ENCODE measurements at regions not wholly inside any gene's neighbourhood (a gene's known extent, or its start where the extent isn't known, plus 50 kb on each side); places are given as distances from the start of the nearest gene placed in this dataset.
A peak's percentile ranks its signal among the peaks of the same experiment; 100 is the strongest.

GRCh38 chr10:24118246-24118645 lies 90.7 kb upstream of the KIAA1217 start:
- no peaks in the 10 kb centered on the region for H3K27me3 ChIP-seq
- TF ChIP-seq CTCF (IDR thresholded peaks at IDR 0.05 in 4 of 5, conservative IDR thresholded peaks at IDR 0.05 in 1 of 5) (no peak), POLR2A (IDR thresholded peaks at IDR 0.05) (peak; percentile 20 to 38)
- peak overlapping the region; percentile 90 to 96 (median 92) for H3K27ac ChIP-seq
- peaks cover 30 to 42% of the 10 kb centered on the region in 2 donors for H3K4me1 ChIP-seq
- peak overlapping the region; percentile 14 to 45 (median 36) for H3K4me3 ChIP-seq
- in situ Hi-C loops (cut with MboI; ENCODE audit: low sequenced_read_pairs in 4 of 4): no loop called here
- H3K36me3 ChIP-seq: no peaks in the 10 kb centered on the region
- intact Hi-C loops (cut with DNase I; ENCODE audit: low total_unique reads): loop anchor here (5.0 to 10.0 kb wide), 4 partner anchors 89 to 267 kb away; partner anchors contain the start of gene KIAA1217
- no peaks in the 10 kb centered on the region for H3K9me3 ChIP-seq
- no peak for ATAC-seq
- DNase-seq: no peak

GRCh38 chr10:24119896-24120295 lies 89.0 kb upstream of the KIAA1217 start:
- peak overlapping the region in 3 of 4 donors; percentile 14 to 38 (median 35) for H3K4me3 ChIP-seq
- no peak for DNase-seq
- in situ Hi-C loops (cut with MboI; ENCODE audit: low sequenced_read_pairs in 4 of 4): no loop called here
- TF ChIP-seq CTCF (IDR thresholded peaks at IDR 0.05 in 4 of 5, conservative IDR thresholded peaks at IDR 0.05 in 1 of 5) (no peak), POLR2A (IDR thresholded peaks at IDR 0.05) (no peak)
- peaks cover 13 to 26% of the 10 kb centered on the region in 2 donors for H3K4me1 ChIP-seq
- ATAC-seq: no peak
- no peaks in the 10 kb centered on the region for H3K27me3 ChIP-seq
- no peaks in the 10 kb centered on the region for H3K9me3 ChIP-seq
- peak overlapping the region; percentile 35 to 96 (median 92) for H3K27ac ChIP-seq
- intact Hi-C loops (cut with DNase I; ENCODE audit: low total_unique reads): loop anchor here (5.0 to 10.0 kb wide), 4 partner anchors 87 to 265 kb away; partner anchors contain the start of gene KIAA1217
- no peaks in the 10 kb centered on the region for H3K36me3 ChIP-seq

- no peak for DNase-seq
- Histone ChIP-seq H3K9me3 (no peaks in the 10 kb centered on the region), H3K4me3 (peak overlapping the region in 2 of 4 donors; percentile 14 to 38), H3K4me1 (peaks cover 7 to 21% of the 10 kb centered on the region in 2 donors), H3K27me3 (no peaks in the 10 kb centered on the region), H3K36me3 (no peaks in the 10 kb centered on the region), H3K27ac (peak overlapping the region in 3 of 4 donors; percentile 90 to 96 (median 95))
- TF ChIP-seq POLR2A (IDR thresholded peaks at IDR 0.05) (no peak), CTCF (IDR thresholded peaks at IDR 0.05 in 4 of 5, conservative IDR thresholded peaks at IDR 0.05 in 1 of 5) (no peak)
- in situ Hi-C loops (cut with MboI; ENCODE audit: low sequenced_read_pairs in 4 of 4): no loop called here
- no peak for ATAC-seq
- intact Hi-C loops (cut with DNase I; ENCODE audit: low total_unique reads): no loop called here
These were observed 88.3 kb upstream of the KIAA1217 start for GRCh38 chr10:24120646-24121045.

- ATAC-seq (no peak), DNase-seq (no peak)
- no peaks in the 10 kb centered on the region for H3K27me3 ChIP-seq
- peaks cover 9 to 19% of the 10 kb centered on the region in 2 donors for H3K4me1 ChIP-seq
- no peak overlapping the region for H3K27ac ChIP-seq
- H3K9me3 ChIP-seq: no peaks in the 10 kb centered on the region
- no peak overlapping the region for H3K4me3 ChIP-seq
- intact Hi-C loops (cut with DNase I; ENCODE audit: low total_unique reads) (no loop called here), in situ Hi-C loops (cut with MboI; ENCODE audit: low sequenced_read_pairs in 4 of 4) (no loop called here)
- no peaks in the 10 kb centered on the region for H3K36me3 ChIP-seq
- TF ChIP-seq CTCF (IDR thresholded peaks at IDR 0.05 in 4 of 5, conservative IDR thresholded peaks at IDR 0.05 in 1 of 5) (no peak), POLR2A (IDR thresholded peaks at IDR 0.05) (no peak)
These were observed 81.4 kb upstream of the KIAA1217 start for GRCh38 chr10:24127516-24127915.

Data from gastrocnemius medialis (tissue), 4 donors.